Breast epithelium (tissue), 4 donors: ENCODE measurements at regions not wholly inside any gene's neighbourhood (a gene's known extent, or its start where the extent isn't known, plus 50 kb on each side); places are given as distances from the start of the nearest gene placed in this dataset.

ENCODE experiments used
- DNase-seq, 2 donors: peaks; one replicate each; pipeline ENCODE4 v3.0.0-alpha.2; 2019; ENCODE audit warnings: low spot score in 2 of 2
- H3K27ac ChIP-seq, 2 donors: fragments of 200-600 bp; sonication (generic) in 1 of 2; one replicate each; pipeline ENCODE4 v1.5.1; 2016 to 2019; ENCODE audit warnings: mild to moderate bottlenecking in 1 of 2
- H3K27me3 ChIP-seq, 2 donors: fragments of 200-600 bp; sonication (generic) in 1 of 2; one replicate each; pipeline versions ENCODE4 v1.5.1 to v1.6.0; 2017 to 2019; ENCODE audit warnings: control low read depth in 1 of 2, mild to moderate bottlenecking in 1 of 2
- H3K36me3 ChIP-seq: fragments of 200-600 bp; one replicate; pipeline ENCODE4 v1.5.1; 2019
- H3K4me1 ChIP-seq, 2 donors: fragments of 200-600 bp; sonication (generic); one replicate each; pipeline ENCODE4 v1.5.1; 2016 to 2019; ENCODE audit warnings: control low read depth in 1 of 2
- H3K4me3 ChIP-seq, 3 donors: fragments of 200-600 bp; sonication (generic); 1 replicate in 2 of 3; 2 replicates in 1 of 3; pipeline ENCODE4 v1.5.1; 2016 to 2019; ENCODE audit warnings: mild to moderate bottlenecking in 3 of 3, moderate library complexity in 2 of 3
- H3K9me3 ChIP-seq, 2 donors: fragments of 200-600 bp; sonication (generic) in 1 of 2; one replicate each; pipeline ENCODE4 v1.5.1; 2016 to 2019; ENCODE audit warnings: control low read depth in 1 of 2
- CTCF ChIP-seq, 3 donors: fragments of 450-650 bp; IDR thresholded peaks; one replicate each; pipeline ENCODE4 v1.5.1; 2016 to 2017; ENCODE audit warnings: antibody characterized with exemption in 3 of 3, mild to moderate bottlenecking in 3 of 3, moderate library complexity in 3 of 3
- POLR2A ChIP-seq: fragments of 450-650 bp; IDR thresholded peaks from one replicate; pipeline ENCODE4 v1.6.1; 2016; ENCODE audit warnings: antibody characterized with exemption, mild to moderate bottlenecking, moderate library complexity
- POLR2AphosphoS5 ChIP-seq, 3 donors: sonication (generic); formaldehyde crosslinking; IDR thresholded peaks; one replicate each; pipeline ENCODE4 v1.6.1; 2017; ENCODE audit warnings: antibody characterized with exemption in 3 of 3
- intact Hi-C: fragments of 100-400 bp; cut with DNase I; formaldehyde crosslinking; loops from one replicate; pipeline ENCODE4 v1.15.1; 2023; ENCODE audit warnings: low total_unique reads

GRCh38 chr7:86953219-86953618 is 106.2 kb downstream of the ELAPOR2 start:
- no peaks in the 10 kb centered on the region for H3K36me3 ChIP-seq
- no peak overlapping the region for H3K27ac ChIP-seq
- H3K4me1 ChIP-seq: peaks cover 0 to 3% of the 10 kb centered on the region in 2 donors
- DNase-seq: no peak
- H3K4me3 ChIP-seq: no peak overlapping the region
- TF ChIP-seq CTCF (IDR thresholded peaks at IDR 0.05) (no peak), POLR2AphosphoS5 (IDR thresholded peaks at IDR 0.05) (no peak), POLR2A (no peak)
- no peaks in the 10 kb centered on the region for H3K9me3 ChIP-seq
- H3K27me3 ChIP-seq: no peaks in the 10 kb centered on the region
- intact Hi-C loops: loop anchor here (10.0 kb wide), 1 partner anchor 238 kb away; no protein-coding TSS in a partner anchor

- DNase-seq: no peak
- H3K4me1 ChIP-seq: peaks cover 0 to 3% of the 10 kb centered on the region in 2 donors
- no peaks in the 10 kb centered on the region for H3K27me3 ChIP-seq
- no peak overlapping the region for H3K4me3 ChIP-seq
- intact Hi-C loops: loop anchor here (10.0 kb wide), 1 partner anchor 237 kb away; no protein-coding TSS in a partner anchor
- H3K27ac ChIP-seq: no peak overlapping the region
- no peaks in the 10 kb centered on the region for H3K9me3 ChIP-seq
- H3K36me3 ChIP-seq: no peaks in the 10 kb centered on the region
- no peak for TF ChIP-seq POLR2AphosphoS5 (IDR thresholded peaks at IDR 0.05)
- TF ChIP-seq CTCF (IDR thresholded peaks at IDR 0.05): no peak
- no peak for TF ChIP-seq POLR2A
Observed at GRCh38 chr7:86951895-86952294, 107.6 kb downstream of the ELAPOR2 start.

DNA sequence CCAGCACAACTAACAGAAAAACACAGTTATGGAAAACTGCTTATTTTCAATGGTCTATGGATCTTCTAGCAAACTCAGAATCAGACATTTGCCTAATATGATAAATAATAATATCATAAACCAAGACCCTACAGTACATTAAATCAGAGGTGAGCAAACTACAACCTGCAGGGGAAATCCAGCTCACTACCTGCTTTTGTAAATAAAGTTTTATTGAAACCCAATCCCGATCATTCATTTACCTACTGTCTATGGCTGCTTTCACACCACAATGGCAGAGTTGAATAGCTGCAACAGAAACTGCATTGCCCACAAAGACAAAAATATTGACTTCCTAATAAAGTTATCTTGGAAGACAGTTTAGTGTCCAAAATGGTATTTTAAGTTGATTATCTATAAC is 108.5 kb downstream of the ELAPOR2 start:
- H3K36me3 ChIP-seq: no peaks in the 10 kb centered on the region
- H3K4me1 ChIP-seq: peaks cover 0 to 3% of the 10 kb centered on the region in 2 donors
- no peak overlapping the region for H3K27ac ChIP-seq
- no peaks in the 10 kb centered on the region for H3K9me3 ChIP-seq
- DNase-seq: no peak
- H3K4me3 ChIP-seq: no peak overlapping the region
- intact Hi-C loops: loop anchor here (10.0 kb wide), 1 partner anchor 236 kb away; no protein-coding TSS in a partner anchor
- TF ChIP-seq POLR2AphosphoS5 (IDR thresholded peaks at IDR 0.05) (no peak), CTCF (IDR thresholded peaks at IDR 0.05) (no peak), POLR2A (no peak)
- no peaks in the 10 kb centered on the region for H3K27me3 ChIP-seq

GRCh38 chr7:86950360-86950759 is 109.1 kb downstream of the ELAPOR2 start:
- no peak overlapping the region for H3K4me3 ChIP-seq
- no peaks in the 10 kb centered on the region for H3K9me3 ChIP-seq
- TF ChIP-seq POLR2AphosphoS5 (IDR thresholded peaks at IDR 0.05) (no peak), CTCF (IDR thresholded peaks at IDR 0.05) (no peak), POLR2A (no peak)
- intact Hi-C loops: loop anchor here (10.0 kb wide), 1 partner anchor 236 kb away; no protein-coding TSS in a partner anchor
- H3K27ac ChIP-seq: no peak overlapping the region
- no peak for DNase-seq
- peaks cover 0 to 3% of the 10 kb centered on the region in 2 donors for H3K4me1 ChIP-seq
- H3K27me3 ChIP-seq: no peaks in the 10 kb centered on the region
- no peaks in the 10 kb centered on the region for H3K36me3 ChIP-seq

- Histone ChIP-seq H3K27me3 (no peaks in the 10 kb centered on the region), H3K36me3 (no peaks in the 10 kb centered on the region), H3K4me1 (peaks cover 0 to 3% of the 10 kb centered on the region in 2 donors), H3K9me3 (no peaks in the 10 kb centered on the region), H3K27ac (no peak overlapping the region), H3K4me3 (no peak overlapping the region)
- intact Hi-C loops: loop anchor here (10.0 kb wide), 1 partner anchor 235 kb away; no protein-coding TSS in a partner anchor
- TF ChIP-seq POLR2AphosphoS5 (IDR thresholded peaks at IDR 0.05): no peak
- no peak for TF ChIP-seq POLR2A
- no peak for TF ChIP-seq CTCF (IDR thresholded peaks at IDR 0.05)
- no peak for DNase-seq
Observed at GRCh38 chr7:86949779-86950260, 109.6 kb downstream of the ELAPOR2 start.
